ENCODE measurements at regions not wholly inside any gene's neighbourhood (a gene's known extent, or its start where the extent isn't known, plus 50 kb on each side); places are given as distances from the start of the nearest gene placed in this dataset. TPM values are rescaled to one million over a fixed set of nuclear protein-coding genes. Genes with fewer than 3 reads are reported as not detected.

DNA sequence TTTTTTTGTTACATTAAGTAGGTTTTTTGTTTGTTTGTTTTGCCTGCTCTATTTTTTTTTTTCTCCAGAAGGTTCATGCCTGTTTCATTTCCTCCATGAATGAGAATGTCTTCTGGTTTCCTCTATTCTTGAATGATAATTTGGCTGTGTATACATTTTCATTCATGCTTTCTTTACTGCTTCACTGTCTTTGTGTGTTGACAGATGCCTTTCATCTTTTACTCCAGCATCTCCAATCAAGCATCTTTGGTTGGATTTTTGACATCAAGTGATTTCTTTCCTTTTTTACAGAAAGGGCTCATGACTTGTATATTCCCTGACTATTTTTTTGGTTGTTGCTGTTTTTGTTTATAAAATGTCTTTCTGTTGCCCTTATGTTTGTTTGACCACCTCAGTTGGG lies 156.5 kb downstream of the MDFIC start:
- ATAC-seq (ENCODE audit: low FRiP score): no peak
- TF ChIP-seq, protein P1, sequence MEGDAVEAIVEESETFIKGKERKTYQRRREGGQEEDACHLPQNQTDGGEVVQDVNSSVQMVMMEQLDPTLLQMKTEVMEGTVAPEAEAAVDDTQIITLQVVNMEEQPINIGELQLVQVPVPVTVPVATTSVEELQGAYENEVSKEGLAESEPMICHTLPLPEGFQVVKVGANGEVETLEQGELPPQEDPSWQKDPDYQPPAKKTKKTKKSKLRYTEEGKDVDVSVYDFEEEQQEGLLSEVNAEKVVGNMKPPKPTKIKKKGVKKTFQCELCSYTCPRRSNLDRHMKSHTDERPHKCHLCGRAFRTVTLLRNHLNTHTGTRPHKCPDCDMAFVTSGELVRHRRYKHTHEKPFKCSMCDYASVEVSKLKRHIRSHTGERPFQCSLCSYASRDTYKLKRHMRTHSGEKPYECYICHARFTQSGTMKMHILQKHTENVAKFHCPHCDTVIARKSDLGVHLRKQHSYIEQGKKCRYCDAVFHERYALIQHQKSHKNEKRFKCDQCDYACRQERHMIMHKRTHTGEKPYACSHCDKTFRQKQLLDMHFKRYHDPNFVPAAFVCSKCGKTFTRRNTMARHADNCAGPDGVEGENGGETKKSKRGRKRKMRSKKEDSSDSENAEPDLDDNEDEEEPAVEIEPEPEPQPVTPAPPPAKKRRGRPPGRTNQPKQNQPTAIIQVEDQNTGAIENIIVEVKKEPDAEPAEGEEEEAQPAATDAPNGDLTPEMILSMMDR (IDR thresholded peaks at IDR 0.05): no peak
- no peak for DNase-seq (ENCODE audit: low spot score)

DNA sequence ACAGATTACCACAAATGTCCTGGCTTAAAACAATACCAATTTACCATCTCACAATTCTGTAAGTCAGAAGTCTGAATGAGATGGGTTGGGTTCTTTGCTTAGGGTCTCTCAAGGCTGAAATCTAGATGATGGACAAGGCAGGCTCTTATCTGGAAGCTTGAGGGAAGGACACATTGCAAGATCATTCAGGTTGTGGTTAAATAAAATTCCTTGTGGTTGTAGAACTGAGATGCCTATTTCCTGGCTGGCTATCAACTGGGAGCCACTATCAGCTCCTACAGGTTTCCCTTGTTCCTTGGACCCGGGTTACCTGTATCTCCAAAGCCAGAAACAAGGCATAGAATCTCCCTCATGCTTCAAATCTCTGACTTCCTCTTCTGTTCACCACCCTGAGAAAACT lies 148.4 kb downstream of the MDFIC start:
- DNase-seq (ENCODE audit: low spot score): no peak
- TF ChIP-seq, protein P1 (IDR thresholded peaks at IDR 0.05): no peak

More for the DNA sequence above, 148.4 kb downstream of the MDFIC start:
- ATAC-seq (ENCODE audit: low FRiP score): no peak

Small RNAs in the stretch of these regions (small RNA-seq; reads per million reads assigned to genes)
- gene RF00019: not detected
- not detected for gene SNORA25B

Data from omental fat pad (tissue), 3 donors.